CD4-positive, alpha-beta memory T cell (primary cell): ENCODE measurements at regions not wholly inside any gene's neighbourhood (a gene's known extent, or its start where the extent isn't known, plus 50 kb on each side); places are given as distances from the start of the nearest gene placed in this dataset.
"Not testable (repeated sequence)": the region's sequence is repeated elsewhere in the genome, so short reads cannot be mapped to it uniquely, and the experiment has no call there.

Experiments
- CTCF ChIA-PET: fragments of 350-600 bp; sonication (Branson Sonifier 250); formaldehyde crosslinking; loops from one replicate; lab custom pipeline; 2021; ENCODE audit warnings: inconsistent platforms; ENCODE audit not compliant: partially characterized antibody; lab: Charles Lee
- POLR2A ChIA-PET: fragments of 350-600 bp; sonication (Branson Sonifier 250); formaldehyde crosslinking; loops from one replicate; lab custom pipeline; 2021; ENCODE audit not compliant: partially characterized antibody; lab: Charles Lee
- DNase-seq, 5 donors: peaks; one replicate each; pipeline versions ENCODE4 v3.0.0 to v3.0.0-alpha.2; 2020 to 2022; ENCODE audit warnings: mixed read lengths in 1 of 5
- H3K27ac ChIP-seq: one replicate; pipeline ENCODE4 v1.7.0; 2013; ENCODE audit warnings: low read depth, low read length
- H3K27me3 ChIP-seq: 2 replicates; pipeline ENCODE4 v1.7.0; 2013; ENCODE audit warnings: mild to moderate bottlenecking, low read length, moderate library complexity; ENCODE audit not compliant: insufficient read depth
- H3K36me3 ChIP-seq: 2 replicates; pipeline ENCODE4 v1.7.0; 2013; ENCODE audit warnings: mild to moderate bottlenecking, low read length, moderate library complexity; ENCODE audit not compliant: insufficient read depth
- H3K4me1 ChIP-seq: 2 replicates; pipeline ENCODE4 v1.7.0; 2013; ENCODE audit warnings: mild to moderate bottlenecking, low read length, moderate library complexity; ENCODE audit not compliant: insufficient read depth
- H3K4me3 ChIP-seq, 2 donors: one replicate each; pipeline ENCODE4 v1.7.0; 2013; ENCODE audit warnings: low read length in 2 of 2, mild to moderate bottlenecking in 1 of 2
- H3K9me3 ChIP-seq, 2 donors: one replicate each; pipeline ENCODE4 v1.7.0; 2013; ENCODE audit warnings: low read length in 2 of 2, control low read depth in 1 of 2; ENCODE audit not compliant: control insufficient read depth in 1 of 2
- H3K27ac Mint-ChIP-seq, 7 donors: one replicate each; pipeline ENCODE4 v1.8.0; 2020 to 2021; ENCODE audit warnings: mixed read lengths in 7 of 7, mild to moderate bottlenecking in 6 of 7, inconsistent platforms in 3 of 7, moderate library complexity in 3 of 7
- H3K27me3 Mint-ChIP-seq, 2 donors: one replicate each; pipeline ENCODE4 v1.8.0; 2020 to 2021; ENCODE audit warnings: mixed read lengths in 2 of 2
- H3K36me3 Mint-ChIP-seq, 2 donors: one replicate each; pipeline ENCODE4 v1.8.0; 2020 to 2021; ENCODE audit warnings: mixed read lengths in 2 of 2, inconsistent platforms in 1 of 2, mild to moderate bottlenecking in 1 of 2
- H3K4me1 Mint-ChIP-seq, 4 donors: one replicate each; pipeline ENCODE4 v1.8.0; 2020 to 2021; ENCODE audit warnings: mixed read lengths in 4 of 4, mild to moderate bottlenecking in 1 of 4
- H3K4me3 Mint-ChIP-seq, 8 donors: one replicate each; pipeline ENCODE4 v1.8.0; 2020 to 2021; ENCODE audit warnings: mixed read lengths in 8 of 8, mild to moderate bottlenecking in 7 of 8, moderate library complexity in 6 of 8, inconsistent platforms in 3 of 8
- H3K9me3 Mint-ChIP-seq, 8 donors: one replicate each; pipeline ENCODE4 v1.8.0; 2020 to 2021; ENCODE audit warnings: mixed read lengths in 8 of 8, mild to moderate bottlenecking in 5 of 8, inconsistent platforms in 3 of 8, moderate library complexity in 1 of 8
- intact Hi-C: fragments of 100-400 bp; cut with micrococcal nuclease; formaldehyde crosslinking; loops from one replicate; pipeline ENCODE4 v1.15.1; 2023

DNA sequence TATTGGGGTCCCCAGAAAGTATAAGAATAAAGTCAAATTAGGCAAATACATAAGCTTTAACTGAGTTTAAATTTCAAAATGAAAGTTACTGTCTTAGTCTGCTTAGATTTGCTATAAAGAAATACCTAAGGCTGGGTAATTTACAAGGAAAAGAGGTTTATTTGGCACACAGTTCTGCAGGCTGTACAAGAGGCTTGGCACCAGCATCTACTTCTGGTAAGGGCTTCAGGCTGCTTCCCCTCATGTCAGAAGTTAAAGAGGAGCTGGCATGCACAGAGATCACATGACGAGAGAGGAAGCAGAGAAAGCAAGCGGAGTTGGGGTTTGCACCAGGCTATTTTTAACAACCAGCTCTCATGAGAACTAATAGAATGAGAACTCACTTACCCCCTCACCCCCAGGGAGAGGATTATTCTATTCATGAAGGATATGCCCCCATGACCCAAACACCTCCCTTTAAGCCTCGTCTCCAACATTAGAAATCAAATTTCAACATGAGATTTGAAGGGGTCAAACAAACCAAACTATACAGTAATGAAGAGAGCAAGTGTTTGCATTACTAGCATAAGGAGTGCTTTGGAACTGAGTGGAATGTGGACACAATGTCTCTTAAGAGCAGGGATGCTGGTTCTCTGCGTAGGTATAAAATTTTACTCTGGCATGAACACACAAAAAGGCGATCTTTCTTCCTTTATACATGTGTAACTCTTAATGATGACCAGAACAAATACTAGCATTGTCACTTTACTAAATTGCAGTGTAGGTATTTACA is 292.8 kb upstream of the PMFBP1 start:
- H3K4me1 Mint-ChIP-seq = peaks cover 0 to 6% (median under 1%) of the 10 kb centered on the region in 4 donors
- intact Hi-C loops = no loop called here

DNA sequence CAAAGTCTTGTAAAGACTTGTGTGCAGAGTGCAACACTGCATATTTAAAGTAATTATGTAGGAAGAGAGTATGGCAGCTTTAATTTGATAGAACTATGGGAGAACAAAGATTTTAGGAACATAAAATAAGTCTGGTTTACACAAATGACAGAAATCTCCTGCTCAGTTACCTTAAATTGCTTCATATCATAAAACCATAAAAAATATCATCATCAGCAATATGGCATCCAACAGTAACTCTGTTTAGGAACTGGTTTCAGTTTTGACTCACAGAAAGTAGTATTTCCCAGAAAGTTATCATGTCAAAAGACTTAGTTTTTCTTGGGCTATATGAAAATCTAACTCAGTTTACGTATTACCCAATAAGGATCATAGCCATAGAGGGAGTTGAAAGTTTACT is 292.1 kb upstream of the PMFBP1 start:
- ChIA-PET POLR2A (no interaction called here), CTCF (no interaction called here)
- Histone ChIP-seq H3K36me3 (no peaks in the 10 kb centered on the region), H3K27me3 (no peaks in the 10 kb centered on the region), H3K4me1 (no peaks in the 10 kb centered on the region), H3K9me3 (no peaks in the 10 kb centered on the region), H3K4me3 (no peak overlapping the region), H3K27ac (no peak overlapping the region)
- peaks cover 0 to 6% (median under 1%) of the 10 kb centered on the region in 4 donors for H3K4me1 Mint-ChIP-seq
- H3K36me3 Mint-ChIP-seq = no peaks in the 10 kb centered on the region
- no peaks in the 10 kb centered on the region for H3K27me3 Mint-ChIP-seq
- H3K9me3 Mint-ChIP-seq = peaks cover 0 to 5% (median 1%) of the 10 kb centered on the region in 8 donors
- DNase-seq = no peak
- no peak overlapping the region for H3K27ac Mint-ChIP-seq
- no peak overlapping the region for H3K4me3 Mint-ChIP-seq
- intact Hi-C loops = no loop called here

More for the DNA sequence above, 292.8 kb upstream of the PMFBP1 start:
- no peak for DNase-seq
- H3K27ac ChIP-seq = no peak overlapping the region
- H3K36me3 Mint-ChIP-seq = no peaks in the 10 kb centered on the region
- no peaks in the 10 kb centered on the region for H3K27me3 Mint-ChIP-seq
- H3K4me3 ChIP-seq = no peak overlapping the region
- H3K27ac Mint-ChIP-seq = no peak overlapping the region
- H3K9me3 ChIP-seq = no peaks in the 10 kb centered on the region
- H3K27me3 ChIP-seq = no peaks in the 10 kb centered on the region
- no peak overlapping the region for H3K4me3 Mint-ChIP-seq
- no peaks in the 10 kb centered on the region for H3K36me3 ChIP-seq
- ChIA-PET CTCF (no interaction called here), POLR2A (no interaction called here)
- H3K9me3 Mint-ChIP-seq = peaks cover 0 to 3% (median under 1%) of the 10 kb centered on the region in 8 donors
- H3K4me1 ChIP-seq = no peaks in the 10 kb centered on the region

DNA sequence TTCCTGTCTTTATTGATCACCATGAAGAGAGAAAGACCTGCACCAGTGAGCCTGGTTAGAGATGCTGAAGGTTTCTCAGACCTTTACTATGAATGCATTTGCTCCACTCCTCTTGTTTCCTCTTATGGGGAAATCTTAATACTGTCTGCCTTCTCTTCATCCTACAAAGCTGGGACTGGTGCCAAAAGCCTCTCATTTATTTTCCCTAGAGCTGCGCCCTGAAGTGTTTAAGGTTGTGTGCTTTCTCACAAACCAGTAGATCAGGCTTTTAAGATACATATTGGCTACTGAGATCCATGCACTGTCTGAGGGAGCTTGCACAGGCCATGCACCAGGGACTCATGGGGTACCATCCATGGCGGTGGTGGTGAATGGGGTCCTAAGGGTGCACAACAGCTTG is 286.1 kb upstream of the PMFBP1 start:
- ChIA-PET CTCF (interaction anchor here (1.0 kb wide), 1 partner anchor 16 kb away, joined by 3 read pairs; no protein-coding TSS in a partner anchor), POLR2A (no interaction called here)
- H3K36me3 ChIP-seq = no peaks in the 10 kb centered on the region
- peaks cover 0 to 7% of the 10 kb centered on the region in 2 donors for H3K36me3 Mint-ChIP-seq
- no peak overlapping the region for H3K4me3 ChIP-seq
- peaks cover 3 to 30% (median 24%) of the 10 kb centered on the region in 8 donors for H3K9me3 Mint-ChIP-seq
- no peaks in the 10 kb centered on the region for H3K9me3 ChIP-seq
- DNase-seq = no peak
- no peak overlapping the region for H3K4me3 Mint-ChIP-seq
- H3K27ac ChIP-seq = no peak overlapping the region
- no peaks in the 10 kb centered on the region for H3K4me1 ChIP-seq
- peaks cover 0 to 3% (median 0%) of the 10 kb centered on the region in 4 donors for H3K4me1 Mint-ChIP-seq
- H3K27me3 ChIP-seq = no peaks in the 10 kb centered on the region
- intact Hi-C loops = no loop called here
- H3K27me3 Mint-ChIP-seq = no peaks in the 10 kb centered on the region
- H3K27ac Mint-ChIP-seq = no peak overlapping the region

DNA sequence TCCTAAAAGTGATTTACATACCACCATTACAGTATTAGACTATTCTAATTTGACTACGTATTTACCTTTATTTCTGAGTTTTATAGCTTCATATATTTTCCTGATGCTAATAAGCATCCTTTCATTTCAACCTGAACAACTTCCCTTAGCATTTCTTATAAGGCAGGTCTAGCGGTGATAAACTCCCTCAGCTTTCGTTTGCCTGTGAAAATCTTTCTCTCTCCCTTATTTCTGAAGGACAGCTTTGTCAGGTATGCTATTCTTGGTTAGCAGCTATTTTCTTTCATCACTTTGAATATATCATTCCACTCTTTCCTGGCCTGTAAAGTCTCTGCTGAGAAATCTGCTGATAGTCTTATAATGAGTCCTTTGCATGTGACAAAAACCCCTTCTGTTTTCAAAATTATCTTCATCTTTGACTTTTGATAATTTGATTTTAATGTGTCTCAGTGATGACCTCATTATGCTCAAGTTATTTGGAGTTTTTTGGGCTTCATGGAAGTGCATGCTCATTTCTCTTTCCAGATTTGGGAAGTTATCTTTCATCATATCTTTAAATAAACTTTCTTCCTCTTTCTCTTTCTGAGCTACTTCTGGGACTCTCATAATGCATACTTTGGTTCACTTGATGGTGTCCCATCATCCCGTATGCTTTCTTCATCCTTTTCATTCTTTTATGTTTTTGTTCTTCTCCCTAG is 285.4 kb upstream of the PMFBP1 start:
- ChIA-PET CTCF (no interaction called here), POLR2A (no interaction called here)
- Mint-ChIP-seq H3K27me3 (no peaks in the 10 kb centered on the region), H3K9me3 (peaks cover 6 to 35% (median 28%) of the 10 kb centered on the region in 8 donors), H3K4me3 (no peak overlapping the region), H3K4me1 (no peaks in the 10 kb centered on the region), H3K27ac (no peak overlapping the region), H3K36me3 (peaks cover 0 to 7% of the 10 kb centered on the region in 2 donors)
- DNase-seq = no peak
- no peaks in the 10 kb centered on the region for H3K36me3 ChIP-seq
- H3K4me3 ChIP-seq = no peak overlapping the region
- no peaks in the 10 kb centered on the region for H3K27me3 ChIP-seq
- no peak overlapping the region for H3K27ac ChIP-seq
- intact Hi-C loops = no loop called here
- H3K4me1 ChIP-seq = no peaks in the 10 kb centered on the region
- no peaks in the 10 kb centered on the region for H3K9me3 ChIP-seq

DNA sequence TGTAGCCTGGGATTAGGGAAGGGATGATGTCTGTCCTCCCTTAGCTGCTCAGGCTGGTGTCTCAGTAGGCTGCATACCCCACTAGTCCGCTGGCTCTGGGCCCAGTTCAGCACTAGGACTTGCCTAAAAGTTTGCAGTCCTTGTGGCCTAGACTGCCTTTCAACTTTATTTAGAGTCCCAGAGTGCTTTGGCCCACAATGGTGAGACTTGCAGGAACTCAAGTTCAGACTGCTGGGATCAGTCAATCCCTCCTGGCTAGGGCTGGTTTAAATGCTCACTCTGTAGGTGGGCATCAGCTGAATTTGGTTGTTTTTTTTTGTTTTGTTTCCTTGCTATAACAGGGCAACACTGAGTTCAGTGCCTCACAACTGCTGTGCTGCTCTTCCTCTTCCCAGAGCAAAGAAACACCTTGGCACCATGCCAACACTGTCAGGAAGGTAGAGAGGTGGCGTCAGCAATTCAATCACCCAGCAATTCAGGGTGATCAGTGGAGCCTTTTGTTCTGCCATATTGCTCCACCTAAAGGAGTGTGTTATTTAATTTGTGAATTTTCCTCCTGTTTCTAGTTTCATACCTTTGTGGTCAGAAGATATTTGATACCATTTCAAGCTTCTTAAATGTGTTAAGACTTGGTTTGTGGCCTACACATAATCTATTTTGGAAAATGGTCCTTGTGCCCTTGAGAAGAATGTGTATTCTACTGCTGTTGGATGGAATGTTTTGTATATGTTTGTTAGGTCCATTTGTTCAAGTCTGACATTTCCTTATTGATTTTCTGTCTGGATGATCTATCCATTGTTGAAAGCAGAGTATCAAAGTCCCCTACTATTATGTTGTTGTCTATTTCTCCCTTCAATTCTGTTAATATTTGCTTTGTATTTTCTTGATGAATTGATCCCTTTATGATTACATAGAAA is 284.0 kb upstream of the PMFBP1 start:
- Mint-ChIP-seq H3K4me3 (no peak overlapping the region), H3K9me3 (peaks cover 10 to 46% (median 33%) of the 10 kb centered on the region in 8 donors), H3K27me3 (no peaks in the 10 kb centered on the region), H3K4me1 (no peaks in the 10 kb centered on the region), H3K27ac (peak overlapping the region in 1 of 7 donors; percentile 71), H3K36me3 (peaks cover 0 to 7% of the 10 kb centered on the region in 2 donors)
- ChIA-PET CTCF (interaction anchor here (0.6 kb wide), 1 partner anchor 771 kb away, joined by 3 read pairs; no protein-coding TSS in a partner anchor), POLR2A (no interaction called here)
- Histone ChIP-seq H3K27me3 (no peaks in the 10 kb centered on the region), H3K4me3 (no peak overlapping the region), H3K27ac (no peak overlapping the region), H3K9me3 (no peaks in the 10 kb centered on the region), H3K4me1 (no peaks in the 10 kb centered on the region), H3K36me3 (no peaks in the 10 kb centered on the region)
- DNase-seq = peak in 1 of 5 donors; percentile 2
- intact Hi-C loops = no loop called here

DNA sequence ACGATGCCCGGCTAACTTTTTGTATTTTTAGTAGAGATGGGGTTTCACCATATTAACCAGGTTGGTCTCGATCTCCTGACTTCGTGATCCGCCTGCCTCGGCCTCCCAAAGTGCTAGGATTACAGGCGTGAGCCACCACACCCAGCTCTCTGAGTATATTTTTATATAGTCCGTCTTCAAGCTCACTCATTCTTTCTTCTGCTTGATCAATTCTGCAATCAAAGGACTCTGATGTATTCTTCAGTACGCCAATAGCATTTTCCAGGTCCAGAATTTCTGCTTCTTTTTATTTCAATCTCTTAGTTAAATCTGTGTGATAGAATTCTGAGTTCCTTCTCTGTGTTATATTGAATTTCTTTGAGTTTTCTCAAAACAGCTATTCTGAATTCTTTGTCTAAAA is 281.9 kb upstream of the PMFBP1 start:
- H3K36me3 Mint-ChIP-seq, H3K4me1 Mint-ChIP-seq, H3K27ac ChIP-seq, H3K27me3 Mint-ChIP-seq, H3K36me3 ChIP-seq, H3K9me3 ChIP-seq, H3K4me3 ChIP-seq, CTCF ChIA-PET, H3K4me1 ChIP-seq, H3K4me3 Mint-ChIP-seq, DNase-seq, H3K27ac Mint-ChIP-seq, H3K27me3 ChIP-seq, intact Hi-C loops, POLR2A ChIA-PET: not testable (repeated sequence)
- H3K9me3 Mint-ChIP-seq = peaks cover 13 to 56% (median 35%) of the 10 kb centered on the region in 8 donors

DNA sequence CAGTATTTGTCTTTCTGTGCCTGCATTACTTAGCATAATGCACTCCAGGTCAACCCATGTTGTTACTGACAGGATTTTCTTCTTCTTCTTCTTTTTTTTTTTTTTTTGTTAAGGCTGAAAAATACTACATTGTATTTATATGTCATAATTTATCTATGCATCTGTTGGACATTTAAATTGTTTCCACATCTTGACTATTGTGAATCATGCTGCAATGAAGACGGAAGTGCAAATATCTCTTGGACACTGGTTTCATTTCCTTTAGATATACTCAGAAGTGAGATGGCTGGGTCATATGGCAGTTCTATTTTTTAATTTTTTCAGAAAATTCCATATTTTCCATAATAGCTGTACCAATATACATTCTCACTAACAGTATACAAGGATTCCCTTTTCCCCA is 272.7 kb upstream of the PMFBP1 start:
- Histone ChIP-seq H3K27me3 (no peaks in the 10 kb centered on the region), H3K36me3 (no peaks in the 10 kb centered on the region), H3K4me1 (no peaks in the 10 kb centered on the region), H3K9me3 (no peaks in the 10 kb centered on the region), H3K27ac (no peak overlapping the region), H3K4me3 (no peak overlapping the region)
- Mint-ChIP-seq H3K4me3 (no peak overlapping the region), H3K27ac (no peak overlapping the region), H3K27me3 (no peaks in the 10 kb centered on the region), H3K9me3 (peaks cover 0 to 11% (median 3%) of the 10 kb centered on the region in 8 donors), H3K36me3 (no peaks in the 10 kb centered on the region), H3K4me1 (no peaks in the 10 kb centered on the region)
- DNase-seq = no peak
- intact Hi-C loops = no loop called here
- ChIA-PET CTCF (no interaction called here), POLR2A (no interaction called here)
